Hepatocyte (in vitro differentiated cells): ENCODE measurements at regions not wholly inside any gene's neighbourhood (a gene's known extent, or its start where the extent isn't known, plus 50 kb on each side); places are given as distances from the start of the nearest gene placed in this dataset.

Experiments used
- DNase-seq: peaks from one replicate; pipeline ENCODE4 v3.0.0-alpha.2; 2016; ENCODE audit warnings: low spot score
- H2AFZ ChIP-seq: fragments of 200-600 bp; sonication (generic); 2 replicates; pipeline ENCODE4 v1.6.0; 2016; ENCODE audit warnings: antibody characterized with exemption, mild to moderate bottlenecking
- H3K27ac ChIP-seq: fragments of 200-600 bp; sonication (generic); 2 replicates; pipeline ENCODE4 v1.5.1; 2016; ENCODE audit warnings: mild to moderate bottlenecking
- H3K27me3 ChIP-seq: fragments of 200-600 bp; sonication (generic); 2 replicates; pipeline ENCODE4 v1.6.1; 2016
- H3K36me3 ChIP-seq: fragments of 200-600 bp; sonication (generic); replicated peaks from 2 replicates; pipeline ENCODE4 v1.5.1; 2016; ENCODE audit warnings: low read depth; ENCODE audit not compliant: insufficient read depth
- H3K4me1 ChIP-seq: fragments of 200-600 bp; sonication (generic); 2 replicates; pipeline ENCODE4 v1.5.1; 2016; ENCODE audit warnings: mild to moderate bottlenecking, moderate library complexity; ENCODE audit not compliant: insufficient read depth
- H3K4me2 ChIP-seq: fragments of 200-600 bp; sonication (generic); 2 replicates; pipeline ENCODE4 v1.6.0; 2016
- H3K4me3 ChIP-seq: fragments of 200-600 bp; sonication (generic); 2 replicates; pipeline ENCODE4 v1.5.1; 2016; ENCODE audit warnings: mild to moderate bottlenecking
- H3K79me2 ChIP-seq: fragments of 200-600 bp; sonication (generic); 2 replicates; pipeline ENCODE4 v1.6.0; 2017; ENCODE audit warnings: mild to moderate bottlenecking
- H3K9me2 ChIP-seq: fragments of 200-600 bp; sonication (generic); replicated peaks from 2 replicates; pipeline ENCODE4 v1.6.0; 2017; ENCODE audit warnings: mild to moderate bottlenecking; ENCODE audit not compliant: insufficient read depth
- H3K9me3 ChIP-seq: fragments of 200-600 bp; sonication (generic); 2 replicates; pipeline ENCODE4 v1.5.1; 2016; ENCODE audit warnings: low read depth, mild to moderate bottlenecking
- H4K20me1 ChIP-seq: fragments of 200-600 bp; sonication (generic); 2 replicates; pipeline ENCODE4 v1.6.0; 2016; ENCODE audit warnings: mild to moderate bottlenecking; ENCODE audit not compliant: insufficient read depth, poor library complexity, severe bottlenecking
- CTCF ChIP-seq: fragments of 200-600 bp; sonication (generic); IDR thresholded peaks from 2 replicates; pipeline ENCODE4 v1.5.1; 2016; ENCODE audit warnings: antibody characterized with exemption, mild to moderate bottlenecking; ENCODE audit not compliant: poor library complexity
- EZH2 ChIP-seq: fragments of 200-600 bp; sonication (generic); IDR thresholded peaks from 2 replicates; pipeline ENCODE4 v1.6.1; 2016; ENCODE audit warnings: antibody characterized with exemption, mild to moderate bottlenecking, borderline replicate concordance
- EZH2phosphoT487 ChIP-seq: fragments of 200-600 bp; sonication (generic); IDR thresholded peaks from one replicate; pipeline ENCODE4 v1.6.1; 2018; ENCODE audit warnings: antibody characterized with exemption, mild to moderate bottlenecking, low read depth, moderate library complexity; ENCODE audit not compliant: unreplicated experiment, severe bottlenecking
- WGBS: methylation state at CpG from one replicate; pipeline ENCODE4 v1.1.6; 2016; ENCODE audit warnings: low lambda C conversion rate; ENCODE audit errors: missing lambda C conversion rate; 5-methylcytosine and 5-hydroxymethylcytosine counted together

GRCh38 chr1:22275167-22275566 is 132.3 kb upstream of the WNT4 start:
- DNase-seq = peak; percentile 45
- no peak overlapping the region for H3K4me3 ChIP-seq
- TF ChIP-seq CTCF (no peak), EZH2phosphoT487 (no peak), EZH2 (no peak)
- WGBS = 55% methylated on average over 3 of the region's 3 CpGs
- no peaks in the 10 kb centered on the region for H3K36me3 ChIP-seq
- H4K20me1 ChIP-seq = no peaks in the 10 kb centered on the region
- no peaks in the 10 kb centered on the region for H3K27me3 ChIP-seq
- H3K4me1 ChIP-seq = no peaks in the 10 kb centered on the region
- H3K79me2 ChIP-seq = no peaks in the 10 kb centered on the region
- no peak overlapping the region for H3K4me2 ChIP-seq
- H3K9me3 ChIP-seq = no peaks in the 10 kb centered on the region
- H3K9me2 ChIP-seq = no peaks in the 10 kb centered on the region
- peak overlapping the region; percentile 38 for H3K27ac ChIP-seq
- H2AFZ ChIP-seq = no peak overlapping the region

DNA sequence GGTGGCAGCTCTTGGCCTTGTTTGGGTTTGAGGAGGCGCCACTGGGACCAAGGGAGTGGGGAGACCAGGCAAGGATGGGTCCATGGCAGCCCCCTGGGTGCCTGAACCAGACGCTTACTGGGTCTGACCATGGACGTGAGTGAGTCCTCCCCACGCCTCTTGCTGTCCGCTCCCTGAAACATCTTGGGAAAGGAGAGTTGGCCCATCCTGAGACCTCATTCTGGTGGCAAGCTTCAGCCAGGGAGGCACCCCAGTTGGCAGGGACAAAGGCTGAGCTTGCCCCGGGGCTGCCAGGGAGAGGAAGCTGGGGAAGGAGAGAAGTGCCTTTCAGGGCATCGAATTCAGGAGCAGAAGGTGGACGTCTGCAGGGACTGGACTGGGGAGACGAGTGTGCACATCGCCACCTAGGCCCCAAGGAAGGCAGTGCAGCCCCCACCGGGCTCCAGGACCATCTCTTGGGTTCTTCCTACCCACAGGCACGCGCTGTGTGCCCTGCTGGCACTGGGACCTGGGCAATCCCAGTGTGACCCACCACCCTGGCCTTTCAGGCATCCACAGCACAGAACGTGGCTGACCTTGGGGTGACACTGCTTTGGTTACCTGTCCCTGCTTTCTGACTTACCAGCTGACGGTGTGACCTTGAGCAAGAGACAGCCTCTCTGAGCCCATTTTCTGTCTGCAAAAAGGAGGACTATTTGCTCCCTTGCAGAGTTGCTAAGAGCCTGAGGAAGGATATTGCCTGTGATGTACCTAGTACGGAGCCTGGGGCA is 132.9 kb upstream of the WNT4 start:
- no peaks in the 10 kb centered on the region for H3K9me2 ChIP-seq
- H3K27ac ChIP-seq = peak overlapping the region; percentile 38
- no peaks in the 10 kb centered on the region for H3K79me2 ChIP-seq
- no peak for TF ChIP-seq EZH2phosphoT487
- TF ChIP-seq EZH2 = no peak
- peak; percentile 69 for TF ChIP-seq CTCF
- no peaks in the 10 kb centered on the region for H3K27me3 ChIP-seq
- no peaks in the 10 kb centered on the region for H3K9me3 ChIP-seq
- H4K20me1 ChIP-seq = no peaks in the 10 kb centered on the region
- DNase-seq = peak; percentile 68
- WGBS = 40% methylated on average over 16 of the region's 16 CpGs
- H3K4me2 ChIP-seq = no peak overlapping the region
- H3K4me1 ChIP-seq = no peaks in the 10 kb centered on the region
- H3K4me3 ChIP-seq = no peak overlapping the region
- no peak overlapping the region for H2AFZ ChIP-seq
- H3K36me3 ChIP-seq = no peaks in the 10 kb centered on the region

- no peaks in the 10 kb centered on the region for H3K36me3 ChIP-seq
- no peak overlapping the region for H3K4me2 ChIP-seq
- TF ChIP-seq EZH2phosphoT487 (no peak), EZH2 (no peak), CTCF (no peak)
- 46% methylated on average over 1 of the region's 1 CpG for WGBS
- H3K27me3 ChIP-seq = no peaks in the 10 kb centered on the region
- no peaks in the 10 kb centered on the region for H3K9me2 ChIP-seq
- no peaks in the 10 kb centered on the region for H3K79me2 ChIP-seq
- H4K20me1 ChIP-seq = no peaks in the 10 kb centered on the region
- H3K4me1 ChIP-seq = no peaks in the 10 kb centered on the region
- H3K9me3 ChIP-seq = no peaks in the 10 kb centered on the region
- no peak overlapping the region for H2AFZ ChIP-seq
- no peak for DNase-seq
- no peak overlapping the region for H3K27ac ChIP-seq
- H3K4me3 ChIP-seq = no peak overlapping the region
Observed at GRCh38 chr1:22276396-22276748, 133.5 kb upstream of the WNT4 start.

DNA sequence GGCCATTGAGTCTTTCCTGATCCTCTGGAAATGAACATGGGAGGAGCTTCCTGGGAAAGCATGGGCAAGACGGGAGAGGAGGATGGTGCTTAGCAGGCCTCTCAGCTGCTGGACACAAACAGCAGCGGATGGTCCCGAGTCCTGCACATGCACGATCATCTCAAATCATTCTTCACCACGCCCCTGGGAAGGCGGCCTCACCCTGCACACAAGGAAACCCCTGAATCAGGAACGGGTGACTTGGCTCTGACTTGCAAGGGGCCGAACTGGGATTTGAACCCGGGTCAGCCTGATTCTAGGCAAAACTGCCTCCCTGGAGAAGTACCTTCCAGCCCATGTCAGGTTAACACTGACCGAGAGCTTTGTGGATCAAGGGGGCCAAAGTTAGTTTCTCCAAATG is 134.8 kb upstream of the WNT4 start:
- 92% methylated on average over 10 of the region's 10 CpGs for WGBS
- no peaks in the 10 kb centered on the region for H3K9me3 ChIP-seq
- H2AFZ ChIP-seq = no peak overlapping the region
- H3K9me2 ChIP-seq = no peaks in the 10 kb centered on the region
- no peak overlapping the region for H3K4me2 ChIP-seq
- no peaks in the 10 kb centered on the region for H3K4me1 ChIP-seq
- H3K36me3 ChIP-seq = no peaks in the 10 kb centered on the region
- no peaks in the 10 kb centered on the region for H3K79me2 ChIP-seq
- H3K27ac ChIP-seq = no peak overlapping the region
- no peak for DNase-seq
- no peaks in the 10 kb centered on the region for H4K20me1 ChIP-seq
- H3K27me3 ChIP-seq = no peaks in the 10 kb centered on the region
- TF ChIP-seq CTCF (no peak), EZH2 (no peak), EZH2phosphoT487 (no peak)
- H3K4me3 ChIP-seq = no peak overlapping the region
